ENCODE measurements at regions not wholly inside any gene's neighbourhood (a gene's known extent, or its start where the extent isn't known, plus 50 kb on each side); places are given as distances from the start of the nearest gene placed in this dataset.

GRCh38 chr2:122516775-122517174, 761.3 kb downstream of the TSN start:
- Histone ChIP-seq H3K4me2 (ENCODE audit: insufficient read depth in 1 of 2, low read depth in 2 of 2, low read length in 2 of 2) (peak overlapping the region; percentile 31 to 74), H2AK5ac (ENCODE audit: low read depth, low read length) (no peak overlapping the region), H3K14ac (ENCODE audit: insufficient read length) (no peak overlapping the region), H3K4me3 (ENCODE audit: extremely low read depth in 1 of 4, insufficient read depth in 2 of 4, low read depth in 3 of 4, low read length in 4 of 4) (peak overlapping the region in 1 of 4 experiments; percentile 39; a peak in 1 of 8 replicates), H3K56ac (replicated peaks; ENCODE audit: insufficient read length, low read depth, low read length) (no peak overlapping the region), H3K9me3 (ENCODE audit: insufficient read depth in 2 of 2, low read depth in 1 of 2, low read length in 1 of 2) (peaks cover 3 to 7% of the 10 kb centered on the region in 2 experiments; a peak in 1 of 4 replicates), H2BK12ac (ENCODE audit: low read depth, low read length) (no peak overlapping the region), H2BK120ac (replicated peaks; ENCODE audit: low read depth, low read length) (no peak overlapping the region), H3K4ac (replicated peaks; ENCODE audit: insufficient read length, low read depth, low read length) (no peak overlapping the region), H3K4me1 (replicated peaks in 1 of 4; ENCODE audit: control insufficient read depth in 3 of 4, insufficient read depth in 4 of 4, low read length in 3 of 4) (peaks cover 1 to 17% (median 12%) of the 10 kb centered on the region in 4 experiments; a peak in 6 of 7 replicates), H4K20me1 (replicated peaks in 1 of 2; ENCODE audit: control insufficient read depth in 1 of 2, insufficient read depth in 2 of 2, low read length in 2 of 2) (no peaks in the 10 kb centered on the region), H2BK5ac (ENCODE audit: low read depth, low read length) (peak overlapping the region; percentile 66; the same call in 1 of the 2 replicates), H3K23me2 (ENCODE audit: low read depth, low read length) (no peaks in the 10 kb centered on the region), H3K18ac (ENCODE audit: extremely low read depth, low read length) (no peak overlapping the region), H4K91ac (replicated peaks; ENCODE audit: insufficient read length, low read length) (no peak overlapping the region), H4K8ac (ENCODE audit: extremely low read depth, insufficient read depth, low read length) (no peak overlapping the region), H2AFZ (ENCODE audit: low read length) (no peak overlapping the region), H4K5ac (ENCODE audit: insufficient read length, low read depth, low read length) (no peak overlapping the region), H3K27ac (ENCODE audit: low read depth, low read length) (no peak overlapping the region), H3K27me3 (replicated peaks in 1 of 4; ENCODE audit: control insufficient read depth in 3 of 4, extremely low read depth in 1 of 4, insufficient read depth in 3 of 4, low read length in 3 of 4) (no peaks in the 10 kb centered on the region), H3K79me1 (ENCODE audit: low read depth, low read length) (no peaks in the 10 kb centered on the region), H2BK15ac (ENCODE audit: low read length) (no peak overlapping the region), H3K79me2 (ENCODE audit: control insufficient read depth in 1 of 2, insufficient read depth in 2 of 2, low read length in 2 of 2) (no peaks in the 10 kb centered on the region), H2BK20ac (ENCODE audit: low read length) (no peak overlapping the region), H3K9ac (replicated peaks in 1 of 4; ENCODE audit: extremely low read depth in 1 of 4, low read depth in 3 of 4, low read length in 3 of 4) (no peak overlapping the region), H3K36me3 (ENCODE audit: control insufficient read depth in 2 of 4, insufficient read depth in 4 of 4, low read length in 3 of 4) (0 out of 8 replicates have a peak, but pooled peaks cover 0 to 2% (median 0%) of the 10 kb centered on the region in 4 experiments), H3K23ac (ENCODE audit: insufficient read length) (no peak overlapping the region)
- FAIRE-seq (peak; percentile 92), DNase-seq (ENCODE audit: low read depth in 1 of 2, low spot score in 2 of 2) (peak in 1 of 2 experiments; percentile 36)
- ChIA-PET POLR2A (ENCODE audit: partially characterized antibody) (interaction anchor here (0.6 to 1.0 kb wide), 2 partner anchors 8 to 562 kb away, joined by 3 read pairs; no protein-coding TSS in a partner anchor), CTCF (ENCODE audit: partially characterized antibody) (interaction anchor here (0.6 to 2.6 kb wide), 3 partner anchors 15 to 144 kb away, joined by 3 to 9 read pairs (median 3); no protein-coding TSS in a partner anchor)
- 5% methylated on average over 2 of the region's 2 CpGs; no CpG with 5 or more reads in 1 of the 2 experiments for WGBS, 2 experiments (ENCODE audit: extremely low coverage in 1 of 2, insufficient coverage in 1 of 2, insufficient read length in 1 of 2, insufficient replicate concordance in 2 of 2, low coverage in 1 of 2, low lambda C conversion rate in 2 of 2, missing lambda C conversion rate in 1 of 2)
- TF ChIP-seq EZH2 (IDR thresholded peaks at IDR 0.05; ENCODE audit: low read depth, low read length, severe bottlenecking) (no peak), RFX5 (IDR thresholded peaks at IDR 0.05; ENCODE audit: borderline replicate concordance, low read depth, low read length) (no peak), TCF12 (IDR thresholded peaks at IDR 0.05; ENCODE audit: low read depth, low read length) (peak; percentile 69; the same call in 1 of the 2 replicates), BCL11A (IDR thresholded peaks at IDR 0.05; ENCODE audit: low read depth in 2 of 2, low read length in 2 of 2) (no peak), NANOG (IDR thresholded peaks at IDR 0.05; ENCODE audit: insufficient read depth, low read depth, low read length, poor library complexity, severe bottlenecking) (peak; percentile 80), ATF2 (IDR thresholded peaks at IDR 0.05; ENCODE audit: low read length) (no peak), BACH1 (IDR thresholded peaks at IDR 0.05; ENCODE audit: low read length) (no peak), SP2 (IDR thresholded peaks at IDR 0.05; ENCODE audit: low read length) (no peak), SP1 (IDR thresholded peaks at IDR 0.05; ENCODE audit: low read depth, low read length) (peak; percentile 66; the same call in 1 of the 2 replicates), JUN (IDR thresholded peaks at IDR 0.05; ENCODE audit: low read depth, low read length) (no peak), HDAC2 (IDR thresholded peaks at IDR 0.05; ENCODE audit: borderline replicate concordance in 1 of 2, low read depth in 2 of 2, low read length in 2 of 2) (peak in 1 of 2 experiments; percentile 73; a peak in 2 of 4 replicates), SRF (IDR thresholded peaks at IDR 0.05; ENCODE audit: low read depth, low read length) (no peak)
